ENCODE measurements at regions not wholly inside any gene's neighbourhood (a gene's known extent, or its start where the extent isn't known, plus 50 kb on each side); places are given as distances from the start of the nearest gene placed in this dataset.
A peak's percentile ranks its signal among the peaks of the same experiment; 100 is the strongest.

DNA sequence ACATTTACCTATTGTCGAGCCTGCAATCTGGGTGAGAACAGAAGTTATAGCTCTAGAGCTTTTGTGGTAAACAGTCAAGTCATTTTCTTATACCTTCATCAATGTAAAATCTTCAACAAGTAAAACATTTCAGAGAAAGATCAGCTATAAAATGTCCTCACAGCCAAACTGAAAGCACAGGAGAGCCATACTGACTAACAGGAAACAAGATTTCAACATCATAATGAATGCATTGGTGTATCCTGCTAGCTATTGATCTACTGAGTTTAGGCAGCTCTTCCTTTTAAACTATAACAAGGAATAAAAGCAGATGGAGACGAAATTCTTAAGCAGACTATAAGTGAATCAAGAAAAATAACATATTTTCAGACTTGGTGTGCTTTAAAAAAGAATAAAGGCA is 1522.9 kb upstream of the WWC1 start:
- TF ChIP-seq RARB (CRISPR knock-in tag; IDR thresholded peaks at IDR 0.05) (no peak), PPARA (CRISPR knock-in tag; IDR thresholded peaks at IDR 0.05; ENCODE audit: borderline replicate concordance) (no peak), ARNTL (CRISPR knock-in tag; IDR thresholded peaks at IDR 0.05; ENCODE audit: borderline replicate concordance, low read depth) (no peak), ZNF565 (CRISPR knock-in tag; conservative IDR thresholded peaks at IDR 0.05; ENCODE audit: low read depth) (no peak), ZC3H10 (CRISPR knock-in tag; IDR thresholded peaks at IDR 0.05) (no peak), ZFP3 (CRISPR knock-in tag; IDR thresholded peaks at IDR 0.05) (no peak), ZNF70 (CRISPR knock-in tag; IDR thresholded peaks at IDR 0.05) (no peak), CSDC2 (CRISPR knock-in tag; IDR thresholded peaks at IDR 0.05) (no peak), ISL1 (CRISPR knock-in tag; IDR thresholded peaks at IDR 0.05) (no peak), GLIS3 (CRISPR knock-in tag; IDR thresholded peaks at IDR 0.05) (no peak), OSR1 (CRISPR knock-in tag; IDR thresholded peaks at IDR 0.05) (no peak)
- TF ChIP-seq, protein P1, sequence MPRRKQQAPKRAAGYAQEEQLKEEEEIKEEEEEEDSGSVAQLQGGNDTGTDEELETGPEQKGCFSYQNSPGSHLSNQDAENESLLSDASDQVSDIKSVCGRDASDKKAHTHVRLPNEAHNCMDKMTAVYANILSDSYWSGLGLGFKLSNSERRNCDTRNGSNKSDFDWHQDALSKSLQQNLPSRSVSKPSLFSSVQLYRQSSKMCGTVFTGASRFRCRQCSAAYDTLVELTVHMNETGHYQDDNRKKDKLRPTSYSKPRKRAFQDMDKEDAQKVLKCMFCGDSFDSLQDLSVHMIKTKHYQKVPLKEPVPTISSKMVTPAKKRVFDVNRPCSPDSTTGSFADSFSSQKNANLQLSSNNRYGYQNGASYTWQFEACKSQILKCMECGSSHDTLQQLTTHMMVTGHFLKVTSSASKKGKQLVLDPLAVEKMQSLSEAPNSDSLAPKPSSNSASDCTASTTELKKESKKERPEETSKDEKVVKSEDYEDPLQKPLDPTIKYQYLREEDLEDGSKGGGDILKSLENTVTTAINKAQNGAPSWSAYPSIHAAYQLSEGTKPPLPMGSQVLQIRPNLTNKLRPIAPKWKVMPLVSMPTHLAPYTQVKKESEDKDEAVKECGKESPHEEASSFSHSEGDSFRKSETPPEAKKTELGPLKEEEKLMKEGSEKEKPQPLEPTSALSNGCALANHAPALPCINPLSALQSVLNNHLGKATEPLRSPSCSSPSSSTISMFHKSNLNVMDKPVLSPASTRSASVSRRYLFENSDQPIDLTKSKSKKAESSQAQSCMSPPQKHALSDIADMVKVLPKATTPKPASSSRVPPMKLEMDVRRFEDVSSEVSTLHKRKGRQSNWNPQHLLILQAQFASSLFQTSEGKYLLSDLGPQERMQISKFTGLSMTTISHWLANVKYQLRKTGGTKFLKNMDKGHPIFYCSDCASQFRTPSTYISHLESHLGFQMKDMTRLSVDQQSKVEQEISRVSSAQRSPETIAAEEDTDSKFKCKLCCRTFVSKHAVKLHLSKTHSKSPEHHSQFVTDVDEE (CRISPR knock-in tag; IDR thresholded peaks at IDR 0.05): no peak
- ATAC-seq: no peak

DNA sequence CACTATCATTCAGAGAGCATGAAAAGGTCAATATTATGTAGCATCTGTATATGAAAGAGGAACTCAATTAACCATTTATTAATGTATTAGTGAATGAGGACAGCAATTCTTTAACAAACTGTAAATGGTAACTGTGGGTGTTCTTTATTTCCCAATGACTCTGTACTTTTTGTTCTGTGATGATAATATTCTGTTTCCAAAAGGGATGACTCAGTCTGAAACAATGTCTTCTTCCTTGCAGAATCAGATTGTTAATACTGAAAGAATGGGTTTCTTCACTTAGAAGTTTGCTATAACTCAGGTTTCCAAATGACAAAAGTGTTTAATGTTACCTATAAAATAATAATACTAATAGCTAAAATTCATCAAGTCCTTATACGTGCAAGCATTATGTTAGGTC is 1518.7 kb upstream of the WWC1 start:
- TF ChIP-seq OSR1 (CRISPR knock-in tag; IDR thresholded peaks at IDR 0.05) (no peak), CREB5 (CRISPR knock-in tag; IDR thresholded peaks at IDR 0.05; ENCODE audit: low read depth) (no peak), ARNTL (CRISPR knock-in tag; IDR thresholded peaks at IDR 0.05; ENCODE audit: borderline replicate concordance, low read depth) (no peak), BACH2 (CRISPR knock-in tag; IDR thresholded peaks at IDR 0.05; ENCODE audit: borderline replicate concordance) (no peak), RARB (CRISPR knock-in tag; IDR thresholded peaks at IDR 0.05) (no peak), ZFP30 (CRISPR knock-in tag; IDR thresholded peaks at IDR 0.05) (no peak), ZC3H10 (CRISPR knock-in tag; IDR thresholded peaks at IDR 0.05) (no peak), ISL1 (CRISPR knock-in tag; IDR thresholded peaks at IDR 0.05) (peak; percentile 48)
- no peak for ATAC-seq

DNA sequence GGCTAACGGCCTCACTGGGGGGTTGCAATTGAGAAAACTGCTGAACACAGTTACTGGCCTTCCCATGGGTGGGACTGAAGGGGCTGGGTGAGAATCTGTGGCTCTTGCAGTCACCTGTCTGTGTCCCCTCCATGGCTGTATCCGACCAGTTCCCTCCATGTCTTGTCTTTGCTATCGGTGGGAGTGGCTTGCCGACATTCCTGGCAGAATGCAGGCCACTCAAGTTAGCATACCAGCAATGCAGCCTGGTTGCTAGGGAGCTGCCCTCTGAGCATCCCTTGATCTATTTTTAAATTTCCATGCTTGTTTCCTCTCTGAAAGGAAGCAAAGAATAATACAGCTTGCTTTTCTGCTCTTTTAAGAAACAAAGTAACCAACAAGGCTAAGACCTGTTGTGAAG is 1509.7 kb upstream of the WWC1 start:
- TF ChIP-seq POU6F1 (CRISPR knock-in tag; IDR thresholded peaks at IDR 0.05; ENCODE audit: borderline replicate concordance, low read depth) (no peak), SNAI2 (CRISPR knock-in tag; IDR thresholded peaks at IDR 0.05) (no peak), ZFP30 (CRISPR knock-in tag; IDR thresholded peaks at IDR 0.05) (no peak), ARNTL (CRISPR knock-in tag; IDR thresholded peaks at IDR 0.05; ENCODE audit: borderline replicate concordance, low read depth) (no peak), PPARA (CRISPR knock-in tag; IDR thresholded peaks at IDR 0.05; ENCODE audit: borderline replicate concordance) (no peak), PATZ1 (CRISPR knock-in tag; IDR thresholded peaks at IDR 0.05; ENCODE audit: borderline replicate concordance) (no peak), ZC3H10 (CRISPR knock-in tag; IDR thresholded peaks at IDR 0.05) (no peak), TOX (CRISPR knock-in tag; IDR thresholded peaks at IDR 0.05; ENCODE audit: borderline replicate concordance) (no peak)
- no peak for ATAC-seq

DNA sequence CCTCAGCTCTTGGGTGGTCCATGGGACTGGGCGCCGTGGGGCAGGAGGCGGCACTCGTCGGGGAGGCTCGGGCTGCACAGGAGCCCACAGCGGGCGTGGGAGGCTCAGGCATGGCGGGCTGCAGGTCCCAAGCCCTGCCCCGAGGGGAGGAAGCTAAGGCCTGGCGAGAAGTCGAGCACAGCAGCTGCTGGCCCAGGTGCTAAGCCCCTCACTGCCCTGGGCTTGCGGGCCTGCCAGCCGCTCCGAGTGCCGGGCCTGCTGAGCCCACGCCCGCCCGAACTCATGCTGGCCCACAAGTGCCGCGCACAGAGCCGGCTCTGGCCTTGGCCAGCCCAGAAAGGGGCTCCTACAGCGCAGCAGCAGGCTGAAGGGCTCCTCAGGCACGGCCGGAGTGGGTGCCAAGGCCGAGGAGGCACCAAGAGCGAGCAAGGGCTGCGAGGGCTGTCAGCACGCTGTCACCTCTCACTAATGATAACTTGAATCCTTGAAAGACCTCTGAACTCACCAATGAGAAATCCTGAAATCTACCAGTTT is 1506.8 kb upstream of the WWC1 start:
- no peak for ATAC-seq
- TF ChIP-seq CSRNP3 (CRISPR knock-in tag; IDR thresholded peaks at IDR 0.05): no peak
- no peak for TF ChIP-seq ARNTL (CRISPR knock-in tag; IDR thresholded peaks at IDR 0.05; ENCODE audit: borderline replicate concordance, low read depth)
- no peak for TF ChIP-seq ESRRG (CRISPR knock-in tag; IDR thresholded peaks at IDR 0.05)
- TF ChIP-seq, protein P1 (CRISPR knock-in tag; IDR thresholded peaks at IDR 0.05): no peak
- TF ChIP-seq GLIS3 (CRISPR knock-in tag; IDR thresholded peaks at IDR 0.05): no peak

Data from SK-N-SH treated with all-trans-retinoic acid at 6 μM for 48 hours (cell line).